ENCODE measurements at regions not wholly inside any gene's neighbourhood (a gene's known extent, or its start where the extent isn't known, plus 50 kb on each side); places are given as distances from the start of the nearest gene placed in this dataset.

DNA sequence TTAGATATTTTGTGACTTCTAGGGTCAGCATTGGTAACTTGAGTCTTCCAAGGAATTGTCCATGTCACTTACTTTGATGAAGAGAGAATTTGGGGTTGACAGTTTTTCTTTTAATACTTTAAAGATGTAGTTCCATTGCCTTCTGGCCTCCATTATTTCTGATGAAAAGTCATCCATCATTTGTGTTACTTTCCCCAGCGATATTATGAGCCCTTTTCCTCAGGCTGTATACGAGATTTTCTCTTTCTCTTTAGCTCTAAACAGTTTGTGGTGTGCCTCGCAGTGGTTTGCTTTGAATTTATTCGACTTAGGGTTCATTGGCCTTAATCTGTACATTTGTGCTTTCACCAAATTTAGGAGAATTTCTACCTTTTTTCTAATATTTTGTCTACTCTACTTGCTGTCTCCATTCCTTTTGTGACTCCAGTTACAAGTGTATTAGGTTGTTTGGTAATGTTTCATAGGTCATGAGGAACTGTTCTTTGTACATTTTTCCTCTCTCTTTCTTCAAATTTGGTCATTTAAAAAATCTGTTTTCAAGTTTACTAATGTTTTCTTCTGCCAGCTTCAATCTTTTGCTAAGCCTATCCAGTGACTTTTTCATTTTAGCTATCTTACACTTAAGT is 131.4 kb upstream of the OTOS start:
- WGBS, 2 experiments (ENCODE audit: extremely low coverage in 2 of 2, insufficient read length in 1 of 2), result no CpG with 5 or more reads among the region's 4 CpGs

More for the DNA sequence above, 131.4 kb upstream of the OTOS start:
- Histone ChIP-seq H4K5ac (ENCODE audit: low read depth, low read length) (no peak overlapping the region), H2BK120ac (ENCODE audit: low read depth, low read length) (no peak overlapping the region), H3K56ac (ENCODE audit: extremely low read depth, insufficient read depth, low read length) (no peak overlapping the region), H3K27ac (ENCODE audit: insufficient read depth, low read length) (no peak overlapping the region), H4K8ac (ENCODE audit: low read depth in 2 of 2, low read length in 2 of 2) (no peak overlapping the region), H3K9me1 (ENCODE audit: insufficient read depth, low read length) (0 out of 2 replicates have a peak, but pooled peaks cover under 1% of the 10 kb centered on the region), H2AFZ (replicated peaks; ENCODE audit: low read length, poor library complexity) (no peak overlapping the region), H3K18ac (ENCODE audit: low read depth, low read length) (no peak overlapping the region), H2AK5ac (ENCODE audit: low read depth, low read length) (no peak overlapping the region), H2BK15ac (ENCODE audit: low read depth, low read length) (no peak overlapping the region), H2AK9ac (replicated peaks; ENCODE audit: low read depth, low read length, poor library complexity) (no peak overlapping the region), H3K4ac (ENCODE audit: low read depth, low read length) (no peak overlapping the region), H3K14ac (replicated peaks; ENCODE audit: low read depth, low read length) (no peak overlapping the region), H3K4me1 (ENCODE audit: control insufficient read depth, insufficient read depth, low read length) (peaks cover under 1% of the 10 kb centered on the region; the same call in 1 of the 2 replicates), H3K9me3 (ENCODE audit: control insufficient read depth, insufficient read depth, low read length) (peaks cover 11% of the 10 kb centered on the region; the same call in 1 of the 2 replicates), H3K4me3 (ENCODE audit: insufficient read depth, low read depth, low read length) (no peak overlapping the region), H3K79me1 (ENCODE audit: low read depth in 1 of 2, low read length in 2 of 2) (no peaks in the 10 kb centered on the region), H4K91ac (ENCODE audit: insufficient read depth, low read depth, low read length) (no peak overlapping the region), H3K23ac (ENCODE audit: low read depth, low read length) (no peak overlapping the region), H3K4me2 (ENCODE audit: low read depth, low read length) (no peak overlapping the region), H4K20me1 (ENCODE audit: insufficient read depth, low read length) (no peaks in the 10 kb centered on the region), H3K27me3 (ENCODE audit: control insufficient read depth, insufficient read depth, low read length) (peaks cover 13% of the 10 kb centered on the region), H2BK20ac (ENCODE audit: low read depth, low read length) (no peak overlapping the region), H3K36me3 (ENCODE audit: control insufficient read depth, insufficient read depth, low read length) (no peaks in the 10 kb centered on the region), H2BK5ac (ENCODE audit: low read depth, low read length, poor library complexity, severe bottlenecking) (no peak overlapping the region), H3K9ac (ENCODE audit: low read depth, low read length) (no peak overlapping the region)
- no peak for ATAC-seq (ENCODE audit: low read depth)
- dilution Hi-C loops (cut with HindIII; ENCODE audit: low sequenced_read_pairs, unreplicated experiment), result no loop called here
- intact Hi-C loops (cut with micrococcal nuclease), result no loop called here
- TF ChIP-seq FOS (IDR thresholded peaks at IDR 0.05; ENCODE audit: low read depth, low read length) (no peak), CHD1 (IDR thresholded peaks at IDR 0.05; ENCODE audit: low read depth, low read length) (no peak), POLR2A (IDR thresholded peaks at IDR 0.05; ENCODE audit: low read depth, low read length) (no peak), MXI1 (IDR thresholded peaks at IDR 0.05; ENCODE audit: borderline replicate concordance, low read depth, low read length) (no peak)
- TF ChIP-seq, protein P1, sequence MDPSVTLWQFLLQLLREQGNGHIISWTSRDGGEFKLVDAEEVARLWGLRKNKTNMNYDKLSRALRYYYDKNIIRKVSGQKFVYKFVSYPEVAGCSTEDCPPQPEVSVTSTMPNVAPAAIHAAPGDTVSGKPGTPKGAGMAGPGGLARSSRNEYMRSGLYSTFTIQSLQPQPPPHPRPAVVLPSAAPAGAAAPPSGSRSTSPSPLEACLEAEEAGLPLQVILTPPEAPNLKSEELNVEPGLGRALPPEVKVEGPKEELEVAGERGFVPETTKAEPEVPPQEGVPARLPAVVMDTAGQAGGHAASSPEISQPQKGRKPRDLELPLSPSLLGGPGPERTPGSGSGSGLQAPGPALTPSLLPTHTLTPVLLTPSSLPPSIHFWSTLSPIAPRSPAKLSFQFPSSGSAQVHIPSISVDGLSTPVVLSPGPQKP (IDR thresholded peaks at IDR 0.05; ENCODE audit: borderline replicate concordance, low read depth, low read length), result no peak
- ChIA-PET POLR2A (ENCODE audit: unreplicated experiment) (no interaction called here), CTCF (no interaction called here)
- no TSS peak for BruUV-seq (replicated peaks)
- in situ Hi-C loops (cut with MboI; ENCODE audit: low sequenced_read_pairs), result no loop called here
- DNase-seq, result no peak

Measured in IMR-90 (cell line).